ENCODE measurements at regions not wholly inside any gene's neighbourhood (a gene's known extent, or its start where the extent isn't known, plus 50 kb on each side); places are given as distances from the start of the nearest gene placed in this dataset.

DNA sequence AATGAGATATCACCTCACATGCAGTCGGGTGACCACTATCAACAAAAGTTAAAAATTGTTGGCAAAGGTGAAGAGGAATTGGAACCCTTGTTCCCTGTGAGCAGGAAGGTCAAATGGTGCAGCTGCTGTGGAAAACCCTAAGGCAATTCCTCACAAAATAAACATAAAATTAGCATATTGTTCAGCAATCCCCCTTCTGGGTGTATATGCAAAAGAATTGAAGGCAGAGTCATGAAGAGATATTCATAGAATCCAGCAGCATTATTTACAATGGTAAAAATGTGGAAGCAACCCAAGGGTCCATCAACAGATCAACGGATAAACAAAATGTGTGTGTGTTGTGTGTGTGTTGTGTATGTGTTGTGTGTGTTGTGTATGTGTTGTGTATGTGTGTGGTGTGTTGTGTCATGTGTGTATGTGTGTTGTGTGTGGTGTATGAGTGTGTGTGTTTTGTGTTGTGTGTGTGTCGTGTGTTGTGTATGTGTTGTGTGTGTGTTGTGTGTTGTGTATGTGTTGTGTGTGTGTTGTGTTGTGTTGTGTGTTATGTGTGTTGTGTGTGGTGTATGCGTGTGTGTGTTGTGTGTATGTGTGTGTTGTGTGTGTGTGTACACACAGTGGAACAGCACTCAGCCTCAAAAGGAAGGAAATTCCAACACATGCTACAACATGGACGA is 245.1 kb downstream of the ERMARD start:
- no peak for DNase-seq (ENCODE audit: low spot score)

DNA sequence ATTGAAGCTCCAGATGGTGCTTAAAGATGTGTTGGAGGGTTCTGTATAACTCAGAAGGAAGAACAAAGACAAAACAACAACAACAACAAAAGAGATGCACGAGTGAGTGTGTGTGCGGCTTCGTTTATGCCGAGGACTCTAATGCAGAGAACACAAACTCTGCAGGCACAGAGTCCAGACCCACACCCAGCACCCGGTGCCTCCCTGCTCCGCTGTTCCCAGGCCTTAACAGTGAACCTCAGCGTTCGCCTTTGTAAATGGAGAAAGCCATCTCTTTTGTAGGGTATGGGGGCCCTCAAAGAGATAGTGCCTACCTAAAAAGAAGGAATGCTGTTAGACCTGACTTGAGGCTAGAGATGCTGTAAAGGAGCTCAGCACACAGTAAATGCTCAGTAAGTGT is 243.3 kb downstream of the ERMARD start:
- no peak for DNase-seq (ENCODE audit: low spot score)

DNA sequence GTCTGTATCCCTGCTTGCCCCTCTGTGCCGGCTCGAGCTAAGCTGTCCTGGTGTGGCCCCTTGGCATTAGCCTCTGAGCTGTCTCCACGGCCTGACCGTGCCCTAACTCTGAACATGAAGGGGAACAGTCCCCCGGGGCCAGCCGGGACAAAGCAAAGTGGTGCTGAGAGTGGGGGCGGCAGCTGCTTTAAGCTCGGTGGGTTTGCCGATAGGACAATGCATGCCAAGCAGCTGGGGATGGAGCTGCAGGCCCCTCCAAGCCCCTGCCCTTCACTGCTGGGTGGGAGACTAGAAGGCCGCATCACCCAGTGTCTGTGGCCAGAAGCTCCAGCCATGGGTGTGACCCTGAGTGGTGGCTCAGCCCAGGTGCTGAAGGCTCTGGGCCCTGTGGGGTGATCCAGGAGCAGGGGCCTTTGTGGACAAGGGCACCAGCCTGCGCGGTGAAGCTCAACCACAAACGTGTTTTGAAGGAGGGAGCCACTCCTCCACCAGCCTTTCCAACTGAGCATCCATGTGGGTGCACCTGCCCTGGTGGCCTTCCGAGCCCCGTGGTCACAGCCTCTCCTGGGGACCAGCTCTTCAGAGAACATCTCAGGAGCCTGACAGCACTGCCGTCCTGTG is 242.5 kb downstream of the ERMARD start:
- DNase-seq (ENCODE audit: low spot score), result no peak

DNA sequence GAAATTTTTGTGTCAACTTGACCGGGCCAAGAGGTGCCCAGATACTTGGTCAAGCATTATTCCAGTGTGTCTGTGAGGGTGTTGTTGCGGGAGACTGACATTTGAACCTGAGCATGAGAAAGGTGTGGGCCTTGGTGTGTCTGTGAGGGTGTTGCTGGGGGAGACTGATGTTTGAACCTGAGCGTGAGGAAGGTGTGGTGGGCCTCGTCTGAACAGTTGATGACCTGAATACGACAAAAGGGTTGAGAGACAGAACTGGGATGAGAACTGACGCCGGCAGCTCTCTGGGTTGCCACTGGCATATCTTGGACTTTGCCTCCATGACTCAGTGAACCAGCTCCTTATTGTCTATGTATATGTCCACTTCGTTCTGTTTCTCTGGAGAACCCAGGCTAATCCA is 240.5 kb downstream of the ERMARD start:
- no peak for DNase-seq (ENCODE audit: low spot score)

DNA sequence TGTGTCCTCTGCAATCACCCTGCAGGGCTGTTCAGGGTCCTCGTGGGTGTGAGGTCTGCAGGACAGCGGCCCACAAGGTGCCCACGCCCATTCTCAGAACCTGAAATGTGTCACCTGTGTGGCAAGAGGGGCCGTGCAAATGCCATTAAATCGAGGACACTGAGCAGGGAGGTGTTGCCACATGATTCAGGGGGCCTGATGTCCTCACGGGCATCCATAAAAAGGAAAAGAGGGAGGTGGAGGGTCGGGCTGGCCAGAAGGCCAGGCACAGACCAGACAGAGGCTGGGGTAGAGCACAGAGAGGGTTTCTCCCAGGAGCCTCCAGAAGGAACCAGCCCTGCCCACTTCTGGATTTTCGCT is 239.6 kb downstream of the ERMARD start:
- no peak for DNase-seq (ENCODE audit: low spot score)

DNA sequence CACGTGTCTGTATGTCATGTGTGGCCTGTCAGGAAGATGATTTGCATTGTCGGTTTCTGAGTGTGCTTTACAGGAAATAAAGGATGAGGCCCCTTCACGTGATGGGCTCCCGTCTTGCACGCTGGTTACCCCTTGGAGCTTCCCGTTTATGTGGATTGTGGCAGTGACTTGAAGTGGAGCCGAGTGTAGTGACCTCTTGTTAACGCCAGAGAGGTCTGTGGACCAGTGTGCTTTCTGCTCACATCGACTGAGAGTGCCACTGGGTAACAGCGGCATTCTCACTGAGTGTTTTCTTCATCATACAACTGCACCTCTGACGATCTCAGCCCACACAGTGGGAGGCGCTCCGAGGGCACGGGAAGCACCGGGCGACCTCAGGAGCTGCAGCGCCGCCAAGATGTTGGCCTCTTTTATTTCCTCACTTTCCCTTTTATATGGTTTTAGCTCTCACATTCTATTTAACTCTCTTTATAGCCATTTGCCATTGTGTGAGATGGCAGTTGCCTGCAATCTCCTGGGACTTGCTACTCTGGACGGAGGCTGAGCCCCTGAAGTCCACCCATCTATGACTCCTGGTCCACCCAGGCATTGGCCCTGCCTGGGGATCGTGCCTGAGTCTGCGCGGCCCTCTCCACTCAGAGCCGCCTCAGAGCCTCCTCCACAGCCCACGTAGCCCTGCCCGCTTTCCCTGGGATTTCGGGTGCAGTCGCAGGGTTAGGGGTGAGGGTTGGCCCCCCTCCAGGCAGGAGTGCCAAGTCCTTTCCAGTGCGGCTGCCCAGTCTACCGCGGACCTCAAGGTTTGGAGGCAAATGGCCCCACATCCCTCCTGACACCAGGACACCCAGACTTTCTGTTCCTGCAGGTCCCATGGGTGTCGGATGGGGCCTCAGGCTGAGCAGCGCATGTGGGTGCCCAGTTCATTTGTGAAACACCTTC is 238.9 kb downstream of the ERMARD start:
- no peak for DNase-seq (ENCODE audit: low spot score)

DNA sequence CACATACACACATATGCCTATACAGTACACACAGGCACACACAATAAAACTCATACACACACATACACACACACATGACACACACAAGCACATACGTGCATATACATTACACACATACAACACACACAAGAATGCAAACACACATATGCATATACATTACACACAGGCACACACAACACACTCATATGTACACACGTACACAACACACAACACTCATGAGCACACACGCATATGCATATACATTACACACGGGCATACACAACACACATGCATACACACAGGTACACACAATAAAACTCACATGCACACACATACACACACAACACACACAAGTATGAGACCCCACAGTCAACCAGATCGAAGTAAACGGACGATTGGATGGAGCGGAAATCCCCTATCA is 238.2 kb downstream of the ERMARD start:
- no peak for DNase-seq (ENCODE audit: low spot score)

DNA sequence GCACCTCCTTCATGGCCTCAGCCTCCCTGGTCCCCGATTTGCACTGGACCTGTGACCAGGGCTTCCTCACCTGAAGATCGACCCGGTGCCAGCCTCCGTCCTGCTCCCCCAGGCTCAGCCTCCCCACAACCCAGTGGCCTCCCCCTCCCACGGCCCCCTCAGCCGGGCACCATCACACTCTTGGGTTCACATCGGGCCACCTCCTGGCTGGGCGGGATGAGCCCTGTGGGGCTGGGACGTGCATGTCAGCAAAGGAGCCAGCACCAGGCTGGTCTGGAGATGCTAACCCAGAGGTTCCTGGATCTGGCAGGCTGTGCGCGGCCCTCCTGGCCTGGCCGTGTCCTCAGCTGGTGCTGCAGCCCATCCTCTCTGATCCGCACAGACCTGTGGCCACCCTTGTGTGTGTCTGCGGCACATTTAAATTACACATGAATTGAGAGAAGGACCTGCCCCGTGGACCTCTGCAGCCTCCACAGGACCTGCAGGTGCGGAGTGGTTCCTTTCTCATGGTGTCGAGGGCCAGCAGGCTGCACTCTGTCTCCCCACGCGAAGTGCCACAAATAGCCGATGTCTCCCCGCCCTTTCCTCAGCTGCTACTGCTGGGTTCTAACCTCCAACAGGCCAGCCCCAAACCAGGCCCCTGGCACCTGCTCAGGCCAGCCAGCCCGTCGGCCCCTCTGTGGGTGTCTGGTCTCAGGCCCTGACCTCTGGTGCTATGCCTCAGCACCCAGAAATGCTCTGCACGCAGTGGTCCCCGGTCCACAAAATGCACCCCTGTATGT is 237.5 kb downstream of the ERMARD start:
- DNase-seq (ENCODE audit: low spot score), result no peak

DNA sequence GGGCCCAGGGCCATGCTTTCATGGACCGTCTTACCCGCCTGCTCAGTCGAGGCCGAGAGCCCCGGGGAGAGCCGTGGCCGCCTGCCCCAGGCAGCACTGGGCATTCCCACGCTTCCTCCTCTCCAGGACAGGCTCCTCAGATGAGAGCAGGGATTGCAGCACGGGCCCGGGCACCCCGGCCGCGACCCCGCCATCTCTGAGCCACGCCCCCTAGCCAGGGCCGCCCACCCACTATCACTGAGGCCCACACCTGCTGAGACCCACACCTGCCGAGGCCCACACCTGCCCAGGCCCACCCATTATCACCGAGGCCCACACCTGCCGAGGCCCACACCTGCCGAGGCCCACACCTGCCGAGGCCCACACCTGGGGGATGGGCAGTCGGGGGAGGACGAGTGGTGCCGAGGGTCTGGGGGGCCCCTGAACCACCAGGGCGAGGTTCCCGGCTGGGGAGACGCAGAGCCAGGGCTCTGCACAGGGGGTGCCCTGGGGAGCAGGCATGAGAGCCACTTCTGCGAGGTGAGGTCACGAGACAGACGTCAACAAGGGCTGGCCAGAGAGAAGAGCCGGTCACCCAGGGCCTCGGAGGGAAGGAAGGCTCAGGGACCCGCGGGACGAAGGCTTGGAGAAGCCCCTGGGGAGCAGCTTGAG is 235.6 kb downstream of the ERMARD start:
- no peak for DNase-seq (ENCODE audit: low spot score)

DNA sequence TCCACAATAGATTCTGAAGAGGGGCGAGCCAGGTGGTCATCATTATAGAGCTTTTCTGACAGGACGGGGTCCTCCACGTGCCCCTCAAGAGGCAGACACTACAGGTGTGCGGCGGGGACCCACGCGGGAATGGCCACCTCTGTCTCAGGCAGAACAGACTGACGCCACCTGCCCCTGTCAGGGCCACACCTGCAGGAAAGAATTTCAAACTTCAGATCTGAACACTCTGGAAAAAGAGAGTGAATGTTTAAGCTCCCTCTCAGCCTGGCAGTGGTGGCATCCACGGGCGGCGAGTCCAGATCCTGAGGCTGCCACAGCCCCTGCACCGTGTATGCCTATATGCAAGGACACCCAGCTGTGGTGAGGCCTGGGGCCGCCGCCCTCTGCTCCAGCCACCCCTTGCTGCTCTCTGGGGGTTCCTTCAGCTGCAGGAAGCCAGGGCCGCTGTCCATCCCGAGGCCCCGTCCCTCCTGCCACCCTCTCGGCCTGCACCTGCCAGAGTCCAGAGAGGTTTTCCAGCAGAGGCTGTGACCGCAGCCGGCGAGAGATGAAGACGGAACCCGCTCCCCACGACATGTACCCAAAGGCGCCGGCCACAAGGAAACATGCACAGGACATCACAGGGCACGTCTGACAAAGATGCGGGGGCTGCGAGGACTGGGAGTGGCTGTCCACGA is 234.9 kb downstream of the ERMARD start:
- DNase-seq (ENCODE audit: low spot score), result no peak

DNA sequence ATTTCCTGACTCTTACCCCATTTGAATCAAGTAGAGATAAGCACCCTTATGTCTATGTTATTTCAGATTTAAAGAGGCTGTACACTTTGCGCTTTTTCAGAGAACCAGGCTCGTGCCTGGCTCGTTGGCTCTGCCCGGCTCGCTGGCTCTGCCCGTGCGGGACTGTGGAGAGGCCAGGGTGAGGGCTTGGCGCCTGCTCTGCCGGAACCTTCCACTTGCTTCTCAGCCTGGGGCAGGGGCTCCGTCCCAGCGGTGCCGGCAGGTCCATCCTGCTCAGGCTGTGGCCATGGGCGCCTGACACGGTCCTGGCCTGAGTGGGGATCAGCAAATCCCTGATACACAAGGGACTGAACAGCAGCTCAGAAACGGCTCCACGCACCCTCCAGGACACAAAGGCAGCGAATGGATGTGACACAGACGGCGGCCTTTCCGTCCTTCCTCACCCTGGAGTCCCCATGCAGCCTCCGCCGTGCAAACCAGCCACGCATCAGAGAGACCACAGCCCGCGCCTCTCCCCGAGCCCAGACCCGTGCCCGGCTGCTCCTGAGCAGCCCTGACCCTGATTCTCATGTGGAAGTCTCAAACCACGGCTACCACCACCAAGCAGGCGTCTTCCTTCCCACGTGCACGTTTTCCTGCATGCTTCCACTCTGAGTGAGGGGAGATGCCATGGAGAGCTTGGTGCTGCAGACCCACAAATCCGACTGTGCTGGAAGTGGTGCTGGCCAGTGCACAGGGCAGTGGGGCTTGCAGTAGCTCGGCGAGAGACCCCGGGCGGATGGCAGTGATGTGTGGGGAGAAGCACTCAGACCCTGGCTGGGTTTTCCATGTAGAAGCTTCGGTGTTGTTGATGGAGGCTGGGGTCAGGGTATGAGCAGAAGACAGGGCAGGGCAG is 233.9 kb downstream of the ERMARD start:
- DNase-seq (ENCODE audit: low spot score), result no peak

DNA sequence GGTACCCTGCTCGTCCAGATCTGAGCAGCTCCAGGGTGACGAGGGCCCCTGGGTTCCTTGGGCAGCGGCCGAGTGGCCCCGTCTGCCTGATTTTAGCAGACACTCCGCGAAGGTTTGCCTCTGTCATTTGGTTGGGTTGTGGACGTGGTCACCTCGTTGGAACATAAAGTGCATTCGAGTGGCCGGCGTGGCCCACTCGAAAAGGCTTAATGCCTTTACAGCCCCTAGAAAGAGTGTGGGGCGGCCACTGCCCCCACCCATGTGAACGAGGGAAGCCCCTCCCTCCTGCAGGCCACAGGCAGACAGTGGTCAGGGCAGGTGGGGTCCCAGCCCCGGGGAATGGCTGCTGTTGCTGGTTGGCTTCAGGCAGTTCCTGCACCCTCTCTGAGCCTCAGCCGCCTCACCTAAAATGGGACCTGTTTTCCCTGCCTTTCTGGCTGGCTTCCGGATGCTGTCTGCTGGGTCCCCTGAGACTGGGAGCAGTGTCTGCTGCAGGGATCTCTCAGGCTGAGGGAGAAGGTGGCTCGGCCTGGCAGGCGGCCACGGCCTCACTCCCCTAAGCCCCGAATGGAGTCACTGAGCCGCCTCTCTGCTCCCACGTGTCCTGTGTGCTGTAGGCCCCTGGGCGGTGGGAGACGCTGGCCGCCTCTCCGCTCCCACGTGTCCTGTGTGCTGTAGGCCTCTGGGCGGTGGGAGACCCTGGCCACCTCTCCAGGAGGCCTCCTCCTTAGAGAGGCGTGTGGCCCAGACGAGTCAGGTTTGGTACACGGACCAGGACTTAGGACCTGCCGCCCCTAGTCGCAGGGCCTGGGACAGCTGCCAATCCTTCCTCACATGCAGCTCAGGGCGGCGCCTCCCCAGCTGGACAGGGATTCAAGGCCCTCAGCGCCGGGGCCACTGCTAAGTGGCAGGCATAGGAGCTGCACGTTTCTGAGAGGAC is 233.0 kb downstream of the ERMARD start:
- no peak for DNase-seq (ENCODE audit: low spot score)

DNA sequence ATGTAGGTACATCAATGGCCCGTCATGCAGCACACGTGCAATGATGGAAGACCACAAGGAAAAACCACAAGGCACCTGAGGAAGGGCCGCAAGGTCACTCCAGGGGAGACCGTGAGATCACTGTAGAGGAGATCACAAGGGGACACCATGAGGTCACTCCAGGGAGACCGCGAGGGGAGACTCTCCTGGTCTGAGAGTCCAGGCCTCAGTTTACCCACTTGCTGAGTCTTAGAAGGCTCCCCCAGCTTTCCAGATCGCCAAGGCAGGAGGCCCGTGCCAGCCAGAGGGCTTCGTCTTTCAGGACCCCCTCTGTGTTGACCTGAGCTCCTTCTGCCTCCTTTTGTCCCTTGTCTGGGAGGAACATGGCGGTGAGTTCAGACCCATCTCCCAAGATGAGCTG is 232.2 kb downstream of the ERMARD start:
- DNase-seq (ENCODE audit: low spot score), result no peak

DNA sequence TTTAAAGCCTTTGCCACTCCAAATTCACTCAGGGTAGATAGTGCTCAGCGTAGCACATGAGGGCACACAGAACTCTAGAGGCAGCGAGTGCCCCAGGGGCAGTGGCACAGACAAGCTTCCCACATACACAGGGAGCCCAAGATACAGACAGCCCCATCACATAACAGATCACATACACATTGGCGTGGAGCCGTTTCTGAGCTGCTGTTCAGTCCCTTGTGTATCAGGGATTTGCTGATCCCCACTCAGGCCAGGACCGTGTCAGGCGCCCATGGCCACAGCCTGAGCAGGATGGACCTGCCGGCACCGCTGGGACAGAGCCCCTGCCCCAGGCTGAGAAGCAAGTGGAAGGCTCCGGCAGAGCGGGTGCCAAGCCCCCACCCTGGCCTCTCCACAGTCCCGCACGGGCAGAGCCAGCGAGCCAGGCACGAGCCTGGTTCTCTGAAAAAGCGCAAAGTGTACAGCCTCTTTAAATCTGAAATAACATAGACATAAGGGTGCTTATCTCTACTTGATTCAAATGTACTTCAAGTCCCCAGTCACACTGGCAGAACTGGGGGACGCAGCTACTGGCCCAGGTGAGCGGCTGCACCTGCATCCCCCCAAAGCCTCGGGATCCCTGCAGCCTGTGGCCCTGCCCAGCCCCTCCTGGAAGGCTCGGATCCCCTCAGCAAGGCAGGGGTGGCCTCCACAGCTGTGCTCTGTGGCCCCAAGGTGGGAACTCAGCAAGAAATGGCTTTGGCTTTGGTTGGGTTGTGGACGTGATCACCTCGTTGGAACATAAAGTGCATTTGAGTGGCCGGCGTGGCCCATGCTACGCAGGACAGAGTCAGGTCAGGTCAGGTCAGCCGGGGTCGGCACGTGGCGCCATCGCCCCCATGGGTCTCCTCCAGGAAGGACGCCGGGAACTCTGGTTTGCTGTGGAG is 231.3 kb downstream of the ERMARD start:
- DNase-seq (ENCODE audit: low spot score), result no peak

DNA sequence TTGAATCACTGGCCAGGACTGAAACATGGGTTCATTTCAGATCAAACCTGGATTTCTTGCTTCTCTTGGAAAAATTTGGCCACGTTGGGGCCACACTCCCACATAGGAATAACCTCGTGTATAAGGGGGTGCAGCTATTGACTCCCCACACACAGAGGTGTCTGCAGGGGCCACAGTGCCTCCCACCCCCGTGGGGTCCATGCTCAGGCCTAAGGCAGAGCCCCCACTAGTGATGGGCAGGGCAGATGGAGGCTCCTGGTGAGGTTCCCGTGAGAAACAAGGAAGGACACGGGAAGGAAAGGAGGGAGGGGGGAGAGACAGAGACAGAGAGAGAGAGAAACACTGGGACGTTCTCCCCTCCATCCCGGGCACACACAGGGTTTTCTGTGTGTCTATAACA is 230.5 kb downstream of the ERMARD start:
- no peak for DNase-seq (ENCODE audit: low spot score)

DNA sequence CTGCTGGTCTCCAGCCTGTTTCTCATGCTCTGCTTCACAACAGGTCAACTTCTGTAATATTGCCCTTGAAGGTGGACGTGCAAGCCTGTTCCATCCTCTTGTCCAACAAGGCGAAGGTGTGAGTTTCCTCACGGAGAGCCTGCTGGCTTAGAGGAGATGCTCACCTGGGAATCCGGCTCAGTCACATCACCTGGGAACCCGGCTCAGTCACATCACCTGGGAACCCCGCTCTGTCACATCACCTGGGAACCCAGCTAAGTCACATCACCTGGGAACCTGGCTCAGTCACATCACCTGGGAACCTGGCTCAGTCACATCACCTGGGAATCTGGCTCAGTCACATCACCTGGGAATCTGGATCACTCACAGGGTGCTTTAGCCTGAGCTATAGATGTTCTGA is 230.1 kb downstream of the ERMARD start:
- DNase-seq (ENCODE audit: low spot score), result no peak

DNA sequence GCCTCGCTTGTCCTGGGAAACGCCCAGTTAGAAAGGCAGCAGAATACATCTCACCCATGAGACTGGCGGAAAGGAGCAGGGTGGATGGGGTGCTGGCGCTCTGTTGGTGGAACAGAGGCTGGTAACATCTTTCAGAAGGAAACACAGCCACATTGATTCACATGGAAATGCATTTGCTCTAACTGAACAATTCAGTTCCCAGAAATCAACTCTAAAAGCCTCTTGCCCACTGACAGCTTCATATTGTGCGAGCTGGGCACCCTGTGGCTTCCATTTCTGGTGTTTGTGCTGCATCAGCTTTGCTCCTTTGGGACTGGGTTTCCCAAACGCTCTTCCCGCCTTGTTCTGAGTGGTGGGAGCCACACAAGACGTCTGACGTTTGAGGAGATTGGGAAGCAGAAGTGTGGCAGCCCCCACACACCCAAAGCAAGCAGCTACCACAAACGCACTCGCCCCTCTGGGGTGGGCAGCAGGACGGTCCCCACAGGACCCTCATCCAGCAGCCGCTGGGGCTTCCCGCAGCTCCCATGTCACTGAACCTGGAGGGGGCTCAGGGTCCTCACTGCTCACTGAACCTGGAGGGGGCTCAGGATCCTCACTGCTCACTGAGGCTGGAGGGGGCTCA is 229.5 kb downstream of the ERMARD start:
- DNase-seq (ENCODE audit: low spot score), result no peak

Data from AG08396 (cell line).